H1 (cell line): ENCODE measurements at regions not wholly inside any gene's neighbourhood (a gene's known extent, or its start where the extent isn't known, plus 50 kb on each side); places are given as distances from the start of the nearest gene placed in this dataset.

Source experiments
- CTCF ChIA-PET: fragments of 300-600 bp; sonication (Branson Sonifier 250); formaldehyde crosslinking; loops from one replicate; lab custom pipeline; 2021; ENCODE audit not compliant: partially characterized antibody; lab: Charles Lee
- POLR2A ChIA-PET: fragments of 300-600 bp; sonication (Branson Sonifier 250); formaldehyde crosslinking; loops from one replicate; lab custom pipeline; 2021; ENCODE audit warnings: inconsistent platforms; ENCODE audit not compliant: partially characterized antibody; lab: Charles Lee
- DNase-seq, 2 experiments: peaks; one replicate each; pipeline versions ENCODE4 v3.0.0 to v3.0.0-alpha.2; 2010 to 2022; ENCODE audit warnings: low spot score in 2 of 2, low read depth in 1 of 2, mixed read lengths in 1 of 2
- FAIRE-seq: peaks from 2 replicates; lab custom pipeline; 2011; peaks lifted over from hg19 to GRCh38; lab: Jason Lieb, UNC
- H2AFZ ChIP-seq: 2 replicates; pipeline ENCODE4 v1.8.1; 2012; ENCODE audit warnings: low read length, inconsistent platforms
- H2AK5ac ChIP-seq: 2 replicates; pipeline ENCODE4 v1.6.1; 2013; ENCODE audit warnings: low read depth, low read length
- H2BK120ac ChIP-seq: replicated peaks from 2 replicates; pipeline ENCODE3; 2013; ENCODE audit warnings: low read depth, low read length, inconsistent platforms
- H2BK12ac ChIP-seq: 2 replicates; pipeline ENCODE4 v1.6.1; 2013; ENCODE audit warnings: low read depth, low read length
- H2BK15ac ChIP-seq: 2 replicates; pipeline ENCODE4 v1.6.1; 2013; ENCODE audit warnings: low read length
- H2BK20ac ChIP-seq: 2 replicates; pipeline ENCODE4 v1.6.1; 2013; ENCODE audit warnings: low read length
- H2BK5ac ChIP-seq: 2 replicates; pipeline ENCODE4 v1.6.1; 2013; ENCODE audit warnings: low read depth, low read length
- H3K14ac ChIP-seq: 2 replicates; pipeline ENCODE4 v1.6.1; 2013; ENCODE audit warnings: inconsistent platforms; ENCODE audit not compliant: insufficient read length
- H3K18ac ChIP-seq: 2 replicates; pipeline ENCODE4 v1.6.1; 2013; ENCODE audit warnings: low read length; ENCODE audit errors: extremely low read depth
- H3K23ac ChIP-seq: 2 replicates; pipeline ENCODE4 v1.6.1; 2013; ENCODE audit warnings: inconsistent platforms; ENCODE audit not compliant: insufficient read length
- H3K23me2 ChIP-seq: 2 replicates; pipeline ENCODE4 v1.6.1; 2013; ENCODE audit warnings: low read depth, low read length
- H3K27ac ChIP-seq: 2 replicates; pipeline ENCODE4 v1.6.1; 2011; ENCODE audit warnings: low read depth, low read length, inconsistent platforms
- H3K27me3 ChIP-seq, 4 experiments: replicated peaks in 1 of 4; 1 replicate in 1 of 4; 2 replicates in 3 of 4; pipeline versions ENCODE4 v1.6.1 to v1.8.1; 2011 to 2013; ENCODE audit warnings: low read length in 3 of 4, mild to moderate bottlenecking in 3 of 4, inconsistent platforms in 2 of 4, mixed read lengths in 2 of 4, moderate library complexity in 1 of 4; ENCODE audit not compliant: control insufficient read depth in 3 of 4, insufficient read depth in 3 of 4; ENCODE audit errors: extremely low read depth in 1 of 4
- H3K36me3 ChIP-seq, 4 experiments: 2 replicates each; pipeline versions ENCODE4 v1.6.1 to v1.8.1; 2011 to 2013; ENCODE audit warnings: mild to moderate bottlenecking in 4 of 4, low read length in 3 of 4, moderate library complexity in 2 of 4, control low read depth in 1 of 4, inconsistent platforms in 1 of 4; ENCODE audit not compliant: insufficient read depth in 4 of 4, control insufficient read depth in 2 of 4
- H3K4ac ChIP-seq: replicated peaks from 2 replicates; pipeline ENCODE3; 2013; ENCODE audit warnings: low read length, low read depth, mixed read lengths, inconsistent platforms; ENCODE audit not compliant: insufficient read length
- H3K4me1 ChIP-seq, 4 experiments: replicated peaks in 1 of 4; 1 replicate in 1 of 4; 2 replicates in 3 of 4; pipeline versions ENCODE4 v1.6.1 to v1.8.1; 2011 to 2013; ENCODE audit warnings: low read length in 3 of 4, inconsistent platforms in 2 of 4, mixed read lengths in 1 of 4; ENCODE audit not compliant: insufficient read depth in 4 of 4, control insufficient read depth in 3 of 4
- H3K4me2 ChIP-seq, 2 experiments: 2 replicates each; pipeline versions ENCODE4 v1.6.1 to v1.8.1; 2011 to 2013; ENCODE audit warnings: low read depth in 2 of 2, low read length in 2 of 2, control low read depth in 1 of 2, inconsistent platforms in 1 of 2, mild to moderate bottlenecking in 1 of 2; ENCODE audit not compliant: insufficient read depth in 1 of 2
- H3K4me3 ChIP-seq, 4 experiments: fragments of 200-600, 300-600 bp in 1 of 4; sonication (generic), shearing (Covaris generic), sonication (Bioruptor Twin) in 1 of 4; 2 replicates each; pipeline versions ENCODE4 v1.5.1 to v1.8.1; 2011 to 2016; ENCODE audit warnings: low read length in 4 of 4, low read depth in 3 of 4, control low read depth in 2 of 4, inconsistent platforms in 2 of 4, mild to moderate bottlenecking in 2 of 4, mixed read lengths in 1 of 4, moderate library complexity in 1 of 4; ENCODE audit not compliant: insufficient read depth in 2 of 4; ENCODE audit errors: extremely low read depth in 1 of 4
- H3K56ac ChIP-seq: replicated peaks from 2 replicates; pipeline ENCODE3; 2013; ENCODE audit warnings: low read depth, mild to moderate bottlenecking, mixed read lengths, low read length, inconsistent platforms; ENCODE audit not compliant: insufficient read length
- H3K79me1 ChIP-seq: 2 replicates; pipeline ENCODE4 v1.6.1; 2013; ENCODE audit warnings: low read depth, low read length, control low read depth
- H3K79me2 ChIP-seq, 2 experiments: 2 replicates each; pipeline versions ENCODE4 v1.6.1 to v1.8.1; 2012 to 2013; ENCODE audit warnings: low read length in 2 of 2, mild to moderate bottlenecking in 2 of 2, inconsistent platforms in 1 of 2; ENCODE audit not compliant: insufficient read depth in 2 of 2, control insufficient read depth in 1 of 2
- H3K9ac ChIP-seq, 4 experiments: replicated peaks in 1 of 4; 1 replicate in 1 of 4; 2 replicates in 3 of 4; pipeline versions ENCODE4 v1.6.1 to v1.8.1; 2011 to 2013; ENCODE audit warnings: low read depth in 3 of 4, low read length in 3 of 4, control low read depth in 2 of 4, mild to moderate bottlenecking in 2 of 4, moderate library complexity in 2 of 4, inconsistent platforms in 1 of 4; ENCODE audit errors: extremely low read depth in 1 of 4
- H3K9me3 ChIP-seq, 2 experiments: 2 replicates each; pipeline versions ENCODE4 v1.6.1 to v1.8.1; 2012 to 2013; ENCODE audit warnings: mild to moderate bottlenecking in 2 of 2, moderate library complexity in 2 of 2, control low read depth in 1 of 2, inconsistent platforms in 1 of 2, low read depth in 1 of 2, low read length in 1 of 2, mixed read lengths in 1 of 2; ENCODE audit not compliant: insufficient read depth in 2 of 2
- H4K20me1 ChIP-seq, 2 experiments: replicated peaks in 1 of 2; 2 replicates each; pipeline versions ENCODE3 to v1.8.1; 2011 to 2013; ENCODE audit warnings: inconsistent platforms in 2 of 2, low read length in 2 of 2, mild to moderate bottlenecking in 1 of 2; ENCODE audit not compliant: insufficient read depth in 2 of 2, control insufficient read depth in 1 of 2
- H4K5ac ChIP-seq: 2 replicates; pipeline ENCODE4 v1.6.1; 2013; ENCODE audit warnings: low read length, low read depth, mixed read lengths, inconsistent platforms; ENCODE audit not compliant: insufficient read length
- H4K8ac ChIP-seq: 2 replicates; pipeline ENCODE4 v1.8.0; 2013; ENCODE audit warnings: mild to moderate bottlenecking, moderate library complexity, low read length, inconsistent platforms; ENCODE audit not compliant: insufficient read depth; ENCODE audit errors: extremely low read depth
- H4K91ac ChIP-seq: replicated peaks from 2 replicates; pipeline ENCODE3; 2013; ENCODE audit warnings: low read length, mixed read lengths, inconsistent platforms; ENCODE audit not compliant: insufficient read length
- ASH2L ChIP-seq: fragments of 200-600, 300-600 bp; sonication (generic); IDR thresholded peaks from one replicate; pipeline ENCODE4 v1.7.1; 2017; ENCODE audit warnings: low read length
- BCL11A ChIP-seq, 2 experiments: IDR thresholded peaks; one replicate each; pipeline ENCODE4 v1.6.1; 2011; ENCODE audit warnings: low read depth in 2 of 2, low read length in 2 of 2, mild to moderate bottlenecking in 2 of 2
- CBX5 ChIP-seq: fragments of 300-800, 300-1000 bp; sonication (generic); IDR thresholded peaks from 2 replicates; pipeline ENCODE4 v1.7.1; 2016; ENCODE audit warnings: antibody characterized with exemption, low read length, low read depth
- CBX8 ChIP-seq: fragments of 300-800, 300-1000 bp; sonication (generic); IDR thresholded peaks from 2 replicates; pipeline ENCODE4 v1.7.1; 2016; ENCODE audit warnings: low read depth, low read length, borderline replicate concordance
- CEBPB ChIP-seq: IDR thresholded peaks from 2 replicates; pipeline ENCODE4 v1.6.1; 2012; ENCODE audit warnings: low read depth, low read length
- CREB1 ChIP-seq: IDR thresholded peaks from 2 replicates; pipeline ENCODE4 v1.6.1; 2012; ENCODE audit warnings: inconsistent platforms
- EP300 ChIP-seq, 2 experiments: IDR thresholded peaks; 1 replicate in 1 of 2; 2 replicates in 1 of 2; pipeline ENCODE4 v1.6.1; 2011 to 2012; ENCODE audit warnings: low read depth in 2 of 2, low read length in 2 of 2, mild to moderate bottlenecking in 2 of 2, borderline replicate concordance in 1 of 2, inconsistent platforms in 1 of 2, moderate library complexity in 1 of 2
- GABPA ChIP-seq: IDR thresholded peaks from 2 replicates; pipeline ENCODE4 v1.6.1; 2011; ENCODE audit warnings: mild to moderate bottlenecking, low read length, moderate library complexity, borderline replicate concordance; ENCODE audit not compliant: insufficient read depth
- JUND ChIP-seq: IDR thresholded peaks from 2 replicates; pipeline ENCODE4 v1.6.1; 2011; ENCODE audit warnings: mild to moderate bottlenecking, improper control_type of control experiment, low read length
- MAFK ChIP-seq: IDR thresholded peaks from 2 replicates; pipeline ENCODE4 v1.6.1; 2012; ENCODE audit warnings: low read depth, mild to moderate bottlenecking, improper control_type of control experiment, low read length
- RBBP5 ChIP-seq: IDR thresholded peaks from 2 replicates; pipeline ENCODE4 v1.7.1; 2012; ENCODE audit warnings: low read depth, mild to moderate bottlenecking, inconsistent platforms, low read length, moderate library complexity, borderline replicate concordance
- SIN3A ChIP-seq, 2 experiments: IDR thresholded peaks in 1 of 2; conservative IDR thresholded peaks in 1 of 2; 2 replicates each; pipeline ENCODE4 v1.6.1; 2011 to 2012; ENCODE audit warnings: low read length in 2 of 2, improper control_type of control experiment in 1 of 2, low read depth in 1 of 2, mild to moderate bottlenecking in 1 of 2
- SIRT6 ChIP-seq: IDR thresholded peaks from one replicate; pipeline ENCODE4 v1.7.1; 2012; ENCODE audit warnings: low read length, inconsistent platforms
- SIX5 ChIP-seq: IDR thresholded peaks from 2 replicates; pipeline ENCODE4 v1.6.1; 2011; ENCODE audit warnings: mild to moderate bottlenecking, low read depth, low read length
- SUZ12 ChIP-seq: fragments of 200-600 bp; sonication (generic); IDR thresholded peaks from 2 replicates; pipeline ENCODE4 v1.6.1; 2012; ENCODE audit warnings: mild to moderate bottlenecking, inconsistent platforms, low read length, moderate library complexity, mixed read lengths
- TAF1 ChIP-seq: IDR thresholded peaks from 2 replicates; pipeline ENCODE4 v1.6.1; 2011; ENCODE audit warnings: mild to moderate bottlenecking, low read depth, low read length
- WGBS, 2 experiments: shearing (Covaris generic) in 1 of 2; methylation state at CpG; one replicate each; pipeline versions ENCODE4 v1.1.6 to v1.1.7; 2013 to 2015; ENCODE audit warnings: low lambda C conversion rate in 2 of 2, mixed read lengths in 2 of 2, inconsistent platforms in 1 of 2, low coverage in 1 of 2, missing lambda C conversion rate in 1 of 2; ENCODE audit not compliant: insufficient replicate concordance in 2 of 2, insufficient coverage in 1 of 2, insufficient read length in 1 of 2; ENCODE audit errors: extremely low coverage in 1 of 2, missing lambda C conversion rate in 1 of 2; 5-methylcytosine and 5-hydroxymethylcytosine counted together

- CTCF ChIA-PET: no interaction called here
- H2BK5ac ChIP-seq: no peak overlapping the region
- no peak overlapping the region for H4K5ac ChIP-seq
- H2BK12ac ChIP-seq: no peak overlapping the region
- no peak overlapping the region for H3K56ac ChIP-seq
- H2AFZ ChIP-seq: no peak overlapping the region
- no peaks in the 10 kb centered on the region for H3K36me3 ChIP-seq
- H3K23ac ChIP-seq: no peak overlapping the region
- no peaks in the 10 kb centered on the region for H3K23me2 ChIP-seq
- H3K14ac ChIP-seq: no peak overlapping the region
- H3K18ac ChIP-seq: no peak overlapping the region
- H4K20me1 ChIP-seq: no peaks in the 10 kb centered on the region
- H3K27me3 ChIP-seq: no peaks in the 10 kb centered on the region
- H4K91ac ChIP-seq: no peak overlapping the region
- WGBS, 2 experiments: 91% methylated on average over 2 of the region's 2 CpGs; no CpG with 5 or more reads in 1 of the 2 experiments
- no peak overlapping the region for H4K8ac ChIP-seq
- no peak overlapping the region for H3K4ac ChIP-seq
- 0 out of 4 replicates have a peak, but pooled peaks cover 0 to 6% of the 10 kb centered on the region in 2 experiments for H3K9me3 ChIP-seq
- no peaks in the 10 kb centered on the region for H3K4me1 ChIP-seq
- H2BK15ac ChIP-seq: 0 out of 2 replicates have a peak overlapping the region, but pooled peaks have one; percentile 3
- no peaks in the 10 kb centered on the region for H3K79me2 ChIP-seq
- FAIRE-seq: no peak
- H3K4me3 ChIP-seq: no peak overlapping the region
- DNase-seq: no peak
- no peak overlapping the region for H2BK20ac ChIP-seq
- no peak overlapping the region for H2BK120ac ChIP-seq
- POLR2A ChIA-PET: no interaction called here
- no peak overlapping the region for H3K27ac ChIP-seq
- no peaks in the 10 kb centered on the region for H3K79me1 ChIP-seq
- H3K4me2 ChIP-seq: no peak overlapping the region
- H3K9ac ChIP-seq: no peak overlapping the region
- no peak overlapping the region for H2AK5ac ChIP-seq
- TF ChIP-seq SIRT6: no peak
- no peak for TF ChIP-seq JUND
- TF ChIP-seq ASH2L: no peak
- no peak for TF ChIP-seq MAFK
- no peak for TF ChIP-seq SIX5
- no peak for TF ChIP-seq BCL11A (IDR thresholded peaks at IDR 0.05; ENCODE audit: low read depth in 2 of 2, low read length in 2 of 2)
- no peak for TF ChIP-seq CEBPB
- TF ChIP-seq EP300 (IDR thresholded peaks at IDR 0.05; ENCODE audit: borderline replicate concordance in 1 of 2, low read depth in 2 of 2, low read length in 2 of 2): no peak
- no peak for TF ChIP-seq CBX5
- no peak for TF ChIP-seq CREB1
- no peak for TF ChIP-seq SUZ12
- TF ChIP-seq RBBP5: no peak
- TF ChIP-seq SIN3A (conservative IDR thresholded peaks at IDR 0.05 in 1 of 2, IDR thresholded peaks at IDR 0.05 in 1 of 2; ENCODE audit: low read depth in 1 of 2, low read length in 2 of 2): no peak
- no peak for TF ChIP-seq CBX8
- TF ChIP-seq TAF1: no peak
- TF ChIP-seq GABPA: no peak
These were observed 275.1 kb upstream of the ANKRD55 start for GRCh38 chr5:56508249-56508648.
